ENCODE measurements at regions not wholly inside any gene's neighbourhood (a gene's known extent, or its start where the extent isn't known, plus 50 kb on each side); places are given as distances from the start of the nearest gene placed in this dataset.

- Histone ChIP-seq H3K23ac (ENCODE audit: insufficient read length) (no peak overlapping the region), H4K20me1 (replicated peaks in 1 of 2; ENCODE audit: control insufficient read depth in 1 of 2, insufficient read depth in 2 of 2, low read length in 2 of 2) (no peaks in the 10 kb centered on the region), H3K27ac (ENCODE audit: low read depth, low read length) (no peak overlapping the region), H2BK12ac (ENCODE audit: low read depth, low read length) (no peak overlapping the region), H2BK20ac (ENCODE audit: low read length) (no peak overlapping the region), H3K4ac (replicated peaks; ENCODE audit: insufficient read length, low read depth, low read length) (no peak overlapping the region), H3K9ac (replicated peaks in 1 of 4; ENCODE audit: extremely low read depth in 1 of 4, low read depth in 3 of 4, low read length in 3 of 4) (no peak overlapping the region), H3K4me1 (replicated peaks in 1 of 4; ENCODE audit: control insufficient read depth in 3 of 4, insufficient read depth in 4 of 4, low read length in 3 of 4) (peaks cover 0 to 24% (median 11%) of the 10 kb centered on the region in 4 experiments; a peak in 3 of 7 replicates), H3K4me3 (ENCODE audit: extremely low read depth in 1 of 4, insufficient read depth in 2 of 4, low read depth in 3 of 4, low read length in 4 of 4) (no peak overlapping the region), H2AFZ (ENCODE audit: low read length) (no peak overlapping the region), H3K36me3 (ENCODE audit: control insufficient read depth in 2 of 4, insufficient read depth in 4 of 4, low read length in 3 of 4) (no peaks in the 10 kb centered on the region), H3K79me2 (ENCODE audit: control insufficient read depth in 1 of 2, insufficient read depth in 2 of 2, low read length in 2 of 2) (no peaks in the 10 kb centered on the region), H4K91ac (replicated peaks; ENCODE audit: insufficient read length, low read length) (no peak overlapping the region), H3K56ac (replicated peaks; ENCODE audit: insufficient read length, low read depth, low read length) (no peak overlapping the region), H3K23me2 (ENCODE audit: low read depth, low read length) (no peaks in the 10 kb centered on the region), H2BK120ac (replicated peaks; ENCODE audit: low read depth, low read length) (no peak overlapping the region), H3K18ac (ENCODE audit: extremely low read depth, low read length) (no peak overlapping the region), H4K5ac (ENCODE audit: insufficient read length, low read depth, low read length) (no peak overlapping the region), H2BK5ac (ENCODE audit: low read depth, low read length) (no peak overlapping the region), H3K9me3 (ENCODE audit: insufficient read depth in 2 of 2, low read depth in 1 of 2, low read length in 1 of 2) (no peaks in the 10 kb centered on the region), H2AK5ac (ENCODE audit: low read depth, low read length) (no peak overlapping the region), H3K4me2 (ENCODE audit: insufficient read depth in 1 of 2, low read depth in 2 of 2, low read length in 2 of 2) (no peak overlapping the region), H2BK15ac (ENCODE audit: low read length) (no peak overlapping the region), H3K14ac (ENCODE audit: insufficient read length) (no peak overlapping the region), H4K8ac (ENCODE audit: extremely low read depth, insufficient read depth, low read length) (no peak overlapping the region), H3K79me1 (ENCODE audit: low read depth, low read length) (no peaks in the 10 kb centered on the region), H3K27me3 (replicated peaks in 1 of 4; ENCODE audit: control insufficient read depth in 3 of 4, extremely low read depth in 1 of 4, insufficient read depth in 3 of 4, low read length in 3 of 4) (no peaks in the 10 kb centered on the region)
- POLR2A ChIA-PET (ENCODE audit: partially characterized antibody), result no interaction called here
- no peak for DNase-seq (ENCODE audit: low read depth in 1 of 2, low spot score in 2 of 2)
- WGBS, 2 experiments (ENCODE audit: extremely low coverage in 1 of 2, insufficient coverage in 1 of 2, insufficient read length in 1 of 2, insufficient replicate concordance in 2 of 2, low coverage in 1 of 2, low lambda C conversion rate in 2 of 2, missing lambda C conversion rate in 1 of 2), result 89% methylated on average over 5 of the region's 5 CpGs; no CpG with 5 or more reads in 1 of the 2 experiments
- FAIRE-seq, result no peak
- CTCF ChIA-PET (ENCODE audit: partially characterized antibody), result interaction anchor here (0.7 to 1.2 kb wide), 3 partner anchors 30 to 195 kb away, joined by 3 read pairs; no protein-coding TSS in a partner anchor
- no peak for TF ChIP-seq MAFK (IDR thresholded peaks at IDR 0.05; ENCODE audit: low read depth, low read length)
- TF ChIP-seq EGR1 (IDR thresholded peaks at IDR 0.05; ENCODE audit: borderline replicate concordance, low read depth, low read length), result no peak
- no peak for TF ChIP-seq MAX (IDR thresholded peaks at IDR 0.05)
- TF ChIP-seq TAF7 (optimal IDR thresholded peaks at IDR 0.05; ENCODE audit: borderline replicate concordance, low read depth, low read length), result no peak
- TF ChIP-seq RNF2 (IDR thresholded peaks at IDR 0.05; ENCODE audit: borderline replicate concordance, low read depth, low read length, missing control alignments, poor library complexity, severe bottlenecking), result no peak
- no peak for TF ChIP-seq CTCF (IDR thresholded peaks at IDR 0.05; ENCODE audit: control extremely low read depth in 1 of 3, insufficient read depth in 1 of 3, low read depth in 1 of 3, low read length in 3 of 3)
- TF ChIP-seq RAD21 (IDR thresholded peaks at IDR 0.05 in 1 of 2, conservative IDR thresholded peaks at IDR 0.05 in 1 of 2; ENCODE audit: low read depth in 2 of 2, low read length in 2 of 2), result no peak
- no peak for TF ChIP-seq GTF2F1 (IDR thresholded peaks at IDR 0.05; ENCODE audit: borderline replicate concordance, low read depth, low read length)
- no peak for TF ChIP-seq NANOG (IDR thresholded peaks at IDR 0.05; ENCODE audit: insufficient read depth, low read depth, low read length, poor library complexity, severe bottlenecking)
Measured at GRCh38 chr5:96142184-96142781, 180.6 kb upstream of the ELL2 start.

All from H1 (cell line).